ENCODE measurements at regions not wholly inside any gene's neighbourhood (a gene's known extent, or its start where the extent isn't known, plus 50 kb on each side); places are given as distances from the start of the nearest gene placed in this dataset.

- no peak for TF ChIP-seq Cebpa-rat (IDR thresholded peaks at IDR 0.05)
Measured at GRCh38 chr5:111676926-111677415, 80.0 kb downstream of the NREP start.

GRCh38 chr5:111676466-111676865 is 80.5 kb downstream of the NREP start:
- Histone ChIP-seq H3K4me1 (no peaks in the 10 kb centered on the region), H3K4me3 (no peak overlapping the region), H3K9me3 (no peaks in the 10 kb centered on the region), H3K9ac (no peak overlapping the region), H3K4me2 (no peak overlapping the region), H3K27me3 (no peaks in the 10 kb centered on the region), H4K20me1 (no peaks in the 10 kb centered on the region), H3K36me3 (no peaks in the 10 kb centered on the region), H3K27ac (no peak overlapping the region)
- no peak for TF ChIP-seq Cebpa-rat (IDR thresholded peaks at IDR 0.05)

More at GRCh38 chr5:111676926-111677415, 80.0 kb downstream of the NREP start:
- no peaks in the 10 kb centered on the region for H3K9me3 ChIP-seq
- no peak overlapping the region for H3K4me2 ChIP-seq
- no peaks in the 10 kb centered on the region for H3K36me3 ChIP-seq
- no peak overlapping the region for H3K27ac ChIP-seq
- no peak overlapping the region for H3K9ac ChIP-seq
- no peak overlapping the region for H3K4me3 ChIP-seq
- H3K27me3 ChIP-seq = no peaks in the 10 kb centered on the region
- H3K4me1 ChIP-seq = no peaks in the 10 kb centered on the region
- H4K20me1 ChIP-seq = no peaks in the 10 kb centered on the region

GRCh38 chr5:111675201-111675934 is 81.6 kb downstream of the NREP start:
- H3K4me2 ChIP-seq = no peak overlapping the region
- no peak for TF ChIP-seq Cebpa-rat (IDR thresholded peaks at IDR 0.05)

GRCh38 chr5:111673891-111674626 is 82.9 kb downstream of the NREP start:
- no peak overlapping the region for H3K9ac ChIP-seq
- no peaks in the 10 kb centered on the region for H3K27me3 ChIP-seq
- H3K9me3 ChIP-seq = no peaks in the 10 kb centered on the region
- no peaks in the 10 kb centered on the region for H3K36me3 ChIP-seq
- no peak overlapping the region for H3K27ac ChIP-seq
- no peaks in the 10 kb centered on the region for H4K20me1 ChIP-seq
- no peaks in the 10 kb centered on the region for H3K4me1 ChIP-seq
- H3K4me2 ChIP-seq = no peak overlapping the region
- H3K4me3 ChIP-seq = no peak overlapping the region
- TF ChIP-seq Cebpa-rat (IDR thresholded peaks at IDR 0.05) = no peak

More at GRCh38 chr5:111675201-111675934, 81.6 kb downstream of the NREP start:
- no peaks in the 10 kb centered on the region for H3K9me3 ChIP-seq
- H3K4me3 ChIP-seq = no peak overlapping the region
- no peaks in the 10 kb centered on the region for H3K36me3 ChIP-seq
- no peak overlapping the region for H3K27ac ChIP-seq
- no peaks in the 10 kb centered on the region for H3K4me1 ChIP-seq
- no peaks in the 10 kb centered on the region for H4K20me1 ChIP-seq
- H3K27me3 ChIP-seq = no peaks in the 10 kb centered on the region
- no peak overlapping the region for H3K9ac ChIP-seq

GRCh38 chr5:111672099-111672498 is 84.9 kb downstream of the NREP start:
- Histone ChIP-seq H3K4me2 (no peak overlapping the region), H3K9ac (no peak overlapping the region), H3K4me3 (no peak overlapping the region), H3K4me1 (no peaks in the 10 kb centered on the region), H3K27me3 (no peaks in the 10 kb centered on the region), H3K9me3 (no peaks in the 10 kb centered on the region), H3K36me3 (no peaks in the 10 kb centered on the region), H4K20me1 (no peaks in the 10 kb centered on the region), H3K27ac (no peak overlapping the region)
- no peak for TF ChIP-seq Cebpa-rat (IDR thresholded peaks at IDR 0.05)

- TF ChIP-seq Cebpa-rat (IDR thresholded peaks at IDR 0.05) = no peak
- H3K4me1 ChIP-seq = no peaks in the 10 kb centered on the region
- H3K4me2 ChIP-seq = no peak overlapping the region
- no peak overlapping the region for H3K4me3 ChIP-seq
- H3K27me3 ChIP-seq = no peaks in the 10 kb centered on the region
- H3K36me3 ChIP-seq = no peaks in the 10 kb centered on the region
- no peaks in the 10 kb centered on the region for H3K9me3 ChIP-seq
- H3K27ac ChIP-seq = no peak overlapping the region
- no peaks in the 10 kb centered on the region for H4K20me1 ChIP-seq
- H3K9ac ChIP-seq = no peak overlapping the region
Measured at GRCh38 chr5:111670826-111671492, 86.0 kb downstream of the NREP start.

- no peaks in the 10 kb centered on the region for H3K36me3 ChIP-seq
- H3K4me2 ChIP-seq = no peak overlapping the region
- no peak overlapping the region for H3K27ac ChIP-seq
- H3K9ac ChIP-seq = no peak overlapping the region
- no peak overlapping the region for H3K4me3 ChIP-seq
- H3K27me3 ChIP-seq = no peaks in the 10 kb centered on the region
- no peak for TF ChIP-seq Cebpa-rat (IDR thresholded peaks at IDR 0.05)
- H3K9me3 ChIP-seq = no peaks in the 10 kb centered on the region
- H4K20me1 ChIP-seq = no peaks in the 10 kb centered on the region
- no peaks in the 10 kb centered on the region for H3K4me1 ChIP-seq
Measured at GRCh38 chr5:111668477-111669414, 88.2 kb downstream of the NREP start.

GRCh38 chr5:111667128-111667736 is 89.8 kb downstream of the NREP start:
- Histone ChIP-seq H3K9ac (no peak overlapping the region), H3K27ac (no peak overlapping the region), H3K4me2 (no peak overlapping the region), H3K4me3 (no peak overlapping the region), H3K4me1 (no peaks in the 10 kb centered on the region), H3K9me3 (no peaks in the 10 kb centered on the region), H3K27me3 (no peaks in the 10 kb centered on the region), H3K36me3 (no peaks in the 10 kb centered on the region), H4K20me1 (no peaks in the 10 kb centered on the region)
- TF ChIP-seq Cebpa-rat (IDR thresholded peaks at IDR 0.05) = no peak

GRCh38 chr5:111656580-111656979 is 100.4 kb downstream of the NREP start:
- H3K4me3 ChIP-seq = no peak overlapping the region
- H4K20me1 ChIP-seq = no peaks in the 10 kb centered on the region
- TF ChIP-seq Cebpa-rat (IDR thresholded peaks at IDR 0.05) = no peak
- no peak overlapping the region for H3K27ac ChIP-seq
- 0 out of 2 replicates have a peak, but pooled peaks cover 7% of the 10 kb centered on the region for H3K4me1 ChIP-seq
- H3K27me3 ChIP-seq = no peaks in the 10 kb centered on the region
- H3K4me2 ChIP-seq = no peak overlapping the region
- no peaks in the 10 kb centered on the region for H3K36me3 ChIP-seq
- no peak overlapping the region for H3K9ac ChIP-seq
- H3K9me3 ChIP-seq = peaks cover 43% of the 10 kb centered on the region
